Karpas-422 (cell line): ENCODE measurements at regions not wholly inside any gene's neighbourhood (a gene's known extent, or its start where the extent isn't known, plus 50 kb on each side); places are given as distances from the start of the nearest gene placed in this dataset.

Experiments used
- DNase-seq: peaks from one replicate; pipeline ENCODE4 v3.0.0-alpha.2; 2015
- H2AFZ ChIP-seq: fragments of 200-600 bp; sonication (generic); 2 replicates; pipeline ENCODE4 v1.6.1; 2014; ENCODE audit warnings: antibody characterized with exemption, low read length, mixed read lengths
- H3K27ac ChIP-seq: fragments of 200-600 bp; sonication (generic); 2 replicates; pipeline ENCODE4 v1.5.1; 2014; ENCODE audit warnings: mild to moderate bottlenecking, low read length, moderate library complexity
- H3K27me3 ChIP-seq: fragments of 200-600 bp; sonication (generic); 2 replicates; pipeline ENCODE4 v1.6.1; 2014; ENCODE audit warnings: low read length, mixed read lengths
- H3K36me3 ChIP-seq: fragments of 200-600 bp; sonication (generic); 2 replicates; pipeline ENCODE4 v1.6.1; 2014; ENCODE audit warnings: low read length, mixed read lengths; ENCODE audit not compliant: insufficient read depth
- H3K4me1 ChIP-seq: fragments of 200-600 bp; sonication (generic); 2 replicates; pipeline ENCODE4 v1.6.1; 2014; ENCODE audit warnings: mild to moderate bottlenecking, low read length, mixed read lengths
- H3K4me2 ChIP-seq: fragments of 200-600 bp; sonication (generic); 2 replicates; pipeline ENCODE4 v1.6.1; 2014; ENCODE audit warnings: low read length, low read depth, mild to moderate bottlenecking; ENCODE audit not compliant: poor library complexity, severe bottlenecking
- H3K4me3 ChIP-seq: fragments of 200-600 bp; sonication (generic); 2 replicates; pipeline ENCODE4 v1.5.1; 2014; ENCODE audit warnings: mild to moderate bottlenecking, antibody characterized with exemption, low read length, mixed read lengths
- H3K79me2 ChIP-seq: fragments of 200-600 bp; sonication (generic); 2 replicates; pipeline ENCODE4 v1.6.1; 2014; ENCODE audit warnings: mild to moderate bottlenecking, low read length, mixed read lengths
- H3K9ac ChIP-seq: fragments of 200-600 bp; sonication (generic); 2 replicates; pipeline ENCODE4 v1.6.0; 2014; ENCODE audit warnings: low read length
- H3K9me2 ChIP-seq: fragments of 200-600 bp; sonication (generic), shearing (Covaris generic); replicated peaks from 2 replicates; pipeline ENCODE4 v1.6.0; 2014; ENCODE audit warnings: mild to moderate bottlenecking, low read length, moderate library complexity; ENCODE audit not compliant: insufficient read depth
- H3K9me3 ChIP-seq: fragments of 300-700, 200-600 bp; sonication (generic); 2 replicates; pipeline ENCODE4 v1.6.1; 2014; ENCODE audit warnings: low read length, mixed read lengths
- H4K20me1 ChIP-seq: fragments of 200-600 bp; sonication (generic); 2 replicates; pipeline ENCODE4 v1.6.1; 2014; ENCODE audit warnings: mild to moderate bottlenecking, antibody characterized with exemption, low read length, low read depth; ENCODE audit not compliant: insufficient read depth

GRCh38 chr18:61127714-61128467, 205.3 kb upstream of the CDH20 start:
- Histone ChIP-seq H3K9ac (no peak overlapping the region), H3K79me2 (no peaks in the 10 kb centered on the region), H3K4me2 (no peak overlapping the region), H3K27ac (no peak overlapping the region), H2AFZ (no peak overlapping the region), H3K9me3 (peaks cover 13% of the 10 kb centered on the region), H3K4me1 (no peaks in the 10 kb centered on the region), H3K36me3 (no peaks in the 10 kb centered on the region), H3K4me3 (no peak overlapping the region), H3K27me3 (no peaks in the 10 kb centered on the region), H3K9me2 (no peaks in the 10 kb centered on the region), H4K20me1 (no peaks in the 10 kb centered on the region)
- no peak for DNase-seq

GRCh38 chr18:61129001-61129400, 204.2 kb upstream of the CDH20 start:
- Histone ChIP-seq H3K4me3 (no peak overlapping the region), H3K79me2 (no peaks in the 10 kb centered on the region), H2AFZ (no peak overlapping the region), H3K4me1 (no peaks in the 10 kb centered on the region), H3K27me3 (no peaks in the 10 kb centered on the region), H4K20me1 (no peaks in the 10 kb centered on the region), H3K27ac (no peak overlapping the region), H3K36me3 (no peaks in the 10 kb centered on the region), H3K9me3 (peaks cover 9% of the 10 kb centered on the region), H3K9me2 (no peaks in the 10 kb centered on the region), H3K4me2 (no peak overlapping the region), H3K9ac (no peak overlapping the region)
- DNase-seq, result no peak

- no peak for DNase-seq
- H3K36me3 ChIP-seq, result no peaks in the 10 kb centered on the region
- no peak overlapping the region for H3K4me2 ChIP-seq
- no peaks in the 10 kb centered on the region for H3K9me2 ChIP-seq
- H3K27ac ChIP-seq, result no peak overlapping the region
- no peaks in the 10 kb centered on the region for H3K27me3 ChIP-seq
- H3K9me3 ChIP-seq, result peaks cover 5% of the 10 kb centered on the region; the same call in 1 of the 2 replicates
- H3K79me2 ChIP-seq, result no peaks in the 10 kb centered on the region
- no peaks in the 10 kb centered on the region for H4K20me1 ChIP-seq
- no peak overlapping the region for H3K4me3 ChIP-seq
- H2AFZ ChIP-seq, result no peak overlapping the region
- H3K9ac ChIP-seq, result no peak overlapping the region
- H3K4me1 ChIP-seq, result no peaks in the 10 kb centered on the region
Observed at GRCh38 chr18:61132031-61132430, 201.2 kb upstream of the CDH20 start.

- Histone ChIP-seq H3K36me3 (no peaks in the 10 kb centered on the region), H3K27ac (no peak overlapping the region), H3K9me2 (no peaks in the 10 kb centered on the region), H2AFZ (no peak overlapping the region), H3K9me3 (peaks cover 5% of the 10 kb centered on the region; the same call in 1 of the 2 replicates), H3K4me1 (no peaks in the 10 kb centered on the region), H4K20me1 (no peaks in the 10 kb centered on the region), H3K79me2 (no peaks in the 10 kb centered on the region), H3K4me2 (no peak overlapping the region), H3K4me3 (no peak overlapping the region), H3K9ac (no peak overlapping the region), H3K27me3 (no peaks in the 10 kb centered on the region)
- no peak for DNase-seq
Observed at GRCh38 chr18:61133783-61134182, 199.4 kb upstream of the CDH20 start.

- Histone ChIP-seq H2AFZ (no peak overlapping the region), H3K27me3 (no peaks in the 10 kb centered on the region), H3K9me3 (peaks cover 10% of the 10 kb centered on the region; the same call in 1 of the 2 replicates), H3K9me2 (no peaks in the 10 kb centered on the region), H3K4me1 (no peaks in the 10 kb centered on the region), H3K9ac (no peak overlapping the region), H3K79me2 (no peaks in the 10 kb centered on the region), H3K36me3 (no peaks in the 10 kb centered on the region), H4K20me1 (no peaks in the 10 kb centered on the region), H3K4me2 (no peak overlapping the region), H3K27ac (no peak overlapping the region), H3K4me3 (no peak overlapping the region)
- no peak for DNase-seq
Observed at GRCh38 chr18:61136711-61137251, 196.4 kb upstream of the CDH20 start.

GRCh38 chr18:61141691-61142090, 191.5 kb upstream of the CDH20 start:
- Histone ChIP-seq H3K9me3 (peaks cover 12% of the 10 kb centered on the region; the same call in 1 of the 2 replicates), H3K36me3 (no peaks in the 10 kb centered on the region), H3K9me2 (no peaks in the 10 kb centered on the region), H3K4me2 (no peak overlapping the region), H3K4me1 (no peaks in the 10 kb centered on the region), H3K27ac (no peak overlapping the region), H2AFZ (no peak overlapping the region), H4K20me1 (no peaks in the 10 kb centered on the region), H3K9ac (no peak overlapping the region), H3K79me2 (no peaks in the 10 kb centered on the region), H3K27me3 (no peaks in the 10 kb centered on the region), H3K4me3 (no peak overlapping the region)
- no peak for DNase-seq

- peaks cover 10% of the 10 kb centered on the region; the same call in 1 of the 2 replicates for H3K9me3 ChIP-seq
- no peaks in the 10 kb centered on the region for H3K4me1 ChIP-seq
- H3K27ac ChIP-seq, result no peak overlapping the region
- H3K36me3 ChIP-seq, result no peaks in the 10 kb centered on the region
- H3K9me2 ChIP-seq, result no peaks in the 10 kb centered on the region
- DNase-seq, result no peak
- H3K4me2 ChIP-seq, result no peak overlapping the region
- no peak overlapping the region for H2AFZ ChIP-seq
- H4K20me1 ChIP-seq, result no peaks in the 10 kb centered on the region
- H3K27me3 ChIP-seq, result no peaks in the 10 kb centered on the region
- H3K4me3 ChIP-seq, result no peak overlapping the region
- H3K9ac ChIP-seq, result no peak overlapping the region
- H3K79me2 ChIP-seq, result no peaks in the 10 kb centered on the region
Observed at GRCh38 chr18:61148322-61148721, 184.9 kb upstream of the CDH20 start.

GRCh38 chr18:61149786-61150185, 183.4 kb upstream of the CDH20 start:
- Histone ChIP-seq H3K79me2 (no peaks in the 10 kb centered on the region), H3K9me2 (no peaks in the 10 kb centered on the region), H2AFZ (no peak overlapping the region), H3K4me3 (no peak overlapping the region), H3K36me3 (no peaks in the 10 kb centered on the region), H3K9me3 (peaks cover 8% of the 10 kb centered on the region; the same call in 1 of the 2 replicates), H3K4me1 (no peaks in the 10 kb centered on the region), H3K27me3 (no peaks in the 10 kb centered on the region), H3K4me2 (no peak overlapping the region), H3K27ac (no peak overlapping the region), H4K20me1 (no peaks in the 10 kb centered on the region), H3K9ac (no peak overlapping the region)
- no peak for DNase-seq
